Hypothalamus (tissue), 51 donors: ENCODE measurements at regions not wholly inside any gene's neighbourhood (a gene's known extent, or its start where the extent isn't known, plus 50 kb on each side); places are given as distances from the start of the nearest gene placed in this dataset.
"Not testable (repeated sequence)": the region's sequence is repeated elsewhere in the genome, so short reads cannot be mapped to it uniquely, and the experiment has no call there.

Source experiments
- DNase-seq, 51 donors: peaks; one replicate each; lab custom pipeline; 2025; lab: John Stamatoyannopoulos, UW

GRCh38 chr14:103230021-103230420, 104.0 kb upstream of the EIF5 start:
- no peak for DNase-seq

GRCh38 chr14:103230658-103231334, 103.2 kb upstream of the EIF5 start:
- no peak for DNase-seq

- no peak for DNase-seq
These were observed 102.5 kb upstream of the EIF5 start for GRCh38 chr14:103231376-103232019.

GRCh38 chr14:103232031-103232808, 101.8 kb upstream of the EIF5 start:
- DNase-seq = no peak

GRCh38 chr14:103232831-103233319, 101.2 kb upstream of the EIF5 start:
- DNase-seq = no peak

DNA sequence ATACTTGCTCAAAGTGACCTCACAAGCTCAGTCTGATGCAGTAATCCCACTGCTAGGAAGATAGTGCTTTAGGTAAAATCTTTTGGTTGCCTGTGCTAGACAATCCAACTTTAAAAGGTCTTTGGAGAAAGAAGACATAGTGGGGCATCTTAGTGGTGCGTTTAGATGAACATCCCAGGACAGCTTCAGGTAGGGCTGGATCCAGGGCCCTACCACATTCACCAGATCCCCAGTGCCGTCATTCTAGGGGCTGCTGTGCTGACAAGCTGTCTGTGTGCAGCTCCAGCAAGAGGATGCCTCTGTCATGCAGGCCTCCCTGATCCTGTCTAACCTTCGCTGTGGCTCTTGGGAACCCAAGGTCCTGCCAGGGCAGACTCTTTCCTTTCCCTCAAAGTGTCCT, 100.7 kb upstream of the EIF5 start:
- no peak for DNase-seq

- not testable (repeated sequence) for DNase-seq
These were observed 99.2 kb upstream of the EIF5 start for GRCh38 chr14:103234826-103235225.

DNA sequence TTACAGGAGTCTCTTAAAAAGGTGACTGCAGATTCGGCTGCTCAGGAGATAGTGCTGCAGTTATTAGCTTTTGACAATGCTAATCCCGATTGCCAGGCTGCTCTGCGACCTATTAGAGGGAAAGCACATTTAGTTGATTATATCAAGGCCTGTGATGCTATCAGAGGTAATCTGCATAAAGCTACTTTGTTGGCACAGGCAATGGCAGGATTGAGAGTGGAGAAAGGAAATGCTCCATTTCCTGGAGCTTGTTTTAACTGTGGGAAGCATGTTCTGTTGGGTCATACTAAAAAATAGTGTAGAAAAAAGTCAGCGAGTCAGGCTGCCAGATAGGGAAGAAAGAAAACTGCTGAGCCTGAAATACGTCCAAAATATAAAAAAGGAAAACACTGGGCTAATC, 98.5 kb upstream of the EIF5 start:
- not testable (repeated sequence) for DNase-seq

DNA sequence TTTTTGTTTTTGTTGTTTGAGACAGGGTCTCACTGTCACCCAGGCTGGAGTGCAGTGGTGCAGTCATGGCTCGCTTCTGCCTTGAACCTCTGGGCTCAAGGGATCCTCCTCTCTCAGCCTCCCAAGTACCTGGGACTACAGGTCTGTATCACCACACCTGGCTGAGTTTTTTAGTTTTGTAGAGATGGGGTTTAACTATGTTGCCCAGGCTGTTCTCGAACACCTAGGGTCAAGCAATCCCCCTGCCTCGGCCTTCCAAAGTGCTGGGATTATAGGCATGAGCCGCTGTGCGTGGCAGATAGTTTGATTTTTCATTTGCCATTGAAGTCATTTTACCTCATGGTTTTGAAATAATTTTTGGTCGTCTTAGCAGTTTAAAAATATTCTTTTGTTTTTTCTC, 94.3 kb upstream of the EIF5 start:
- DNase-seq = no peak

DNA sequence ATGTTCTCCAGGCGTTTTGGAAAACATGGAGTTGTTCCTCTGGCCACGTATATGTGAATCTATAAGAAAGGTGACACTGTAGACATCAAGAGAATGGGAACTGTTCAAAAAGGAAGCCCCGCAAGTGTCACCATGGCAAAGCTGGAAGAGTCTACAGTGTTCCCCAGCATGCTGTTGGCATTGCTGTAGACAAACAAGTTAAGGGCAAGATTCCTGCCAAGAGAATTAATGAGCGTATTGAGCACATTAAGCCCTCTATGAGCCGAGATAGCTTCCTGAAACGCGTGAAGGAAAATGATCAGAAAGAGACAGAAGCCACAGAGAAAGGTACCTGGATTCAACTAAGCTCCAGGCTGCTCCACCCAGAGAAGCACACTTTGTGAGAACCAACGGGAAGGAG, 92.5 kb upstream of the EIF5 start:
- DNase-seq = no peak

GRCh38 chr14:103243764-103244737, 90.0 kb upstream of the EIF5 start:
- no peak for DNase-seq

DNA sequence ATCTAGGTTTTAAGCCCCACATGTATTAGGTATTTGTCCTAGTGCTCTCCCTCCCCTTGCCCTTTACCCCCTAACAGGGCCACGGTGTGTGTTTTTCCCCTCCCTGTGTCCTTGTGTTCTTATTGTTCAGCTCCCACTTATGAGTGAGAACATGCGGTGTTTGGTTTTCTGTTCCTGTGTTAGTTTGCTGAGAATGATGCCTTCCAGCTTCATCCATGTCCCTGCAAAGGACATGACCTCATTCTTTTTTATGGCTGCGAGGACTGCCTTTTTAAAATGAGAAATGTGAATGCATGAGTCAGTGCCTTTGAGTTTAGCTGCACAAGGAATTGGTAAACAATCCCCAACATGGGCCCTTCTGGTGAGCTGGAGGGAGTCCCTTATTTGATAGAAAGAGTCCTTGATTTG, 88.4 kb upstream of the EIF5 start:
- not testable (repeated sequence) for DNase-seq

DNA sequence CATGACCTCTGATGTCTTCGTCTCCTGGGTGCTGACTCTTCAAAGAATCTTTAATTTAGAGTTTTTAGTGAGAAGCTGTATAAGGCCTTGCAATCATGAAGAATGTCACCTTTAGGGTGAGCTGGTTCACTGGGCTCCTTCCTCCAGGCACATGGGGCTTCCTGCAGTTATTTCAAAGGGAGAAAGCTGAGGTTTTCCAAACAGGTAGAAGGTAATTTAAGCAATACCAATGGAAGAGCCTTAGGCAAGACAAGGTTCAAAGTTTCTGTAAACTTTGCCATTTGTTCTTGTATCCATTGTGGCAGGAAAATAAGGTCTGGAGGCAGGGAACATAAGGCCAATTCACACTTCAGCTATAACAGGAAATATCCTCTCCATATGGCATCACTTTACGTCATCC, 88.0 kb upstream of the EIF5 start:
- DNase-seq = no peak

DNA sequence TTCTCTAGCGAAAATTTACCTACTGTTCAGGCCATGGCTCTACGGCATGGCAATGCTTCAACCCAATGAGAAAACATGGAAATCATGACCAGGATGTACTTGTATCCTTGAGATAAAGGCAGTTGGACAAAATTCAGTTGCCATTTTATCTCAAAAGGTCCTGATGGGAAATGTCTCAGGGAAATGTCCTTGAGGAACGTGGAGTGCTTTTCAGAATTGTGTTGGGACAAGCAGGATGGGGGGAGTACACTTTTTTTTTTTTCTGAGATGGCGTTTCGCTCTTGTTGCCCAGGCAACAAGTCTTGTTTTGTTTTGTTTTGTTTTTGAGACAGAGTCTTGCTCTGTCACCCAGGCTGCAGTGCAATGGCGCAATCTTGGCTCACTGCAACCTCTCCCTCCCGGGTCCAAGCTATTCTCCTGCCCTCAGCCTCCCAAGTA, 86.8 kb upstream of the EIF5 start:
- DNase-seq = no peak

- no peak for DNase-seq
These were observed 83.9 kb upstream of the EIF5 start for GRCh38 chr14:103250181-103250580.

- no peak for DNase-seq
These were observed 83.2 kb upstream of the EIF5 start for GRCh38 chr14:103250874-103251273.

DNA sequence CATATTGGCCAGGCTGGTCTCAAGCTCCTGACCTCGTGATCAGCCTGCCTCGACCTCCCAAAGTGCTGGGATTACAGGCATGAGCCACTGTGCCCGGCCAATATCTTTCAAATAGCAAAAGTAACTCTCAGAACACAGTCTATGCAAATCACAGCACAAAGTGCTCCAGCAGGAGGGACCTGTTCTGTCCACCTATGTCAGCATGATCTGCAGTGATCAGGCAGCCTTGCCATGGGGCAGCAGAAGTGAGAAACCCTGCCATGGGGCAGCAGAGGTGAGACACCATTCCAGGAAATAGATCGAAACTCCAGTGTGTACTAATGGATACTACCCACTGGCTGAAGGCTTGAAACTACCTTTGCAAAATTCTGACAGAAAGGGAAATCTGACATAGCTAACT, 78.5 kb upstream of the EIF5 start:
- no peak for DNase-seq

DNA sequence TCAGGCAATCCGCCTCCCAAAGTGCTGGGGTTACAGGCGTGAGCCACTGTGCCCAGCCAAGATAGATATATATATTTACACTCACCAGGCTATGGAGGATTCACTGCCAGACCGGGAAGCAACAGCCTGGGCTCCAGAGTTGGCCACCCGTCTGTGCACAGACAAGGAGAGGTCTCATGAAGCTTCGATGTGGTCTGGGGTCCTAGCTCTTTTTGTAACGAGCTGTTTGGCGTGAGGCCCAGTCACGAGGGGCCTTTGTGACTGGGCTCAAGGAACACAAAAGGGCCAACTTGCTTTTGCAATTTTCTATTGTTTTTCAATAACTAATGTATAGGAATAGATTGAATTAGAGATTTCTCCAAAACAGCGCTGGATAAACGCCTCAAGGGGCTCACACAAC, 77.6 kb upstream of the EIF5 start:
- DNase-seq = no peak

DNA sequence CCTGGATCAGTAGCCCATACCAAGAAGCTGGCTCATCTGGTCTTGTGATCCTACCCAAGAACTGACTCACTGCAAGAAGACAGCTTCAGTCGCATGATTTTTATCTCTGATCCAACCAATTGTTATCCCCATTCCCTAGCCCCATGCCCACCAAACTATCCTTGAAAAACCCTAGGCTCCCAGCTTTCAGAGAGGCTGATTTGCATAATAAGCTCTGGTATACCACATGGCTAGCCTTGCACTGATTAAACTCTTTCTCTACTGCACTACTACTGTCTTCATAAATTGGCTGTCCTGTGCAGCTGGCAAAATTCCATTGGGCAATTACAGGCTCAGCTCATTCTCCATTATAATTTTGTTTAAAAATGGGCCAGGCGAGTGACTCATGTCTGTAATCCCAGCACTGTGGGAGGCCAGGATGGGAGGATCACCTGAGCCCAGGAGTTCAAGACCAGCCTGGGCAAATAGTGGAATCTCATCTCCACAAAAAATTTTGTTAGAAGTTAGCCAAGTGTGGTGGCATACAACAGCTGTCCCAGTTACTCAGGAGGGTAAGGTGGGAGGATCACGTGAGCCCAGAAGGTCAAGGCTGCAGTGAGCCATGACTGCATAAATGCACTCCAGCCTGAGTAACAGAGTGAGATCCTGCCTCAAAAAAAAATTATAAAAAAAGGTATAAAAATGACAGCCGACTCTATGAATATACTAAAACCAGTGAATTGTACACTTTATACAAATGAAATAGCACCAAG, 76.7 kb upstream of the EIF5 start:
- DNase-seq = no peak

GRCh38 chr14:103258211-103258610, 75.8 kb upstream of the EIF5 start:
- DNase-seq = no peak
